T-cell (primary cell): ENCODE measurements at regions not wholly inside any gene's neighbourhood (a gene's known extent, or its start where the extent isn't known, plus 50 kb on each side); places are given as distances from the start of the nearest gene placed in this dataset.
A peak's percentile ranks its signal among the peaks of the same experiment; 100 is the strongest.
"Not testable (repeated sequence)": the region's sequence is repeated elsewhere in the genome, so short reads cannot be mapped to it uniquely, and the experiment has no call there.

Source experiments
- ATAC-seq, 4 experiments: fragments of 200-7000 bp in 3 of 4; fragments of 150-1000 bp in 1 of 4; cut with Tn5 transposase; replicated peaks in 1 of 4; 1 replicate in 3 of 4; 2 replicates in 1 of 4; pipeline ENCODE4 v1.10.0; 2021; ENCODE audit warnings: moderate library complexity in 3 of 4, mild to moderate bottlenecking in 2 of 4, moderate number of reproducible peaks in 1 of 4
- CTCF ChIA-PET, 2 donors: fragments of 300-600 bp; sonication (Branson Sonifier 250); formaldehyde crosslinking; loops; one replicate each; lab custom pipeline; 2022; ENCODE audit warnings: antibody characterized with exemption in 2 of 2; lab: Charles Lee
- POLR2A ChIA-PET, 2 donors: fragments of 300-600 bp; sonication (Branson Sonifier 250); formaldehyde crosslinking; loops; one replicate each; lab custom pipeline; 2022; ENCODE audit warnings: antibody characterized with exemption in 2 of 2; lab: Charles Lee
- DNase-seq, 35 experiments: peaks; one replicate each; pipeline versions ENCODE4 v3.0.0 to v3.0.0-alpha.2; 2013 to 2023
- H3K27ac ChIP-seq: one replicate; pipeline ENCODE4 v1.5.1; 2013; ENCODE audit warnings: low read length
- H3K27me3 ChIP-seq, 2 experiments: replicated peaks in 1 of 2; 1 replicate in 1 of 2; 2 replicates in 1 of 2; pipeline versions ENCODE4 v1.6.1 to v1.7.0; 2013; ENCODE audit warnings: low read length in 1 of 2, mixed read lengths in 1 of 2; ENCODE audit not compliant: control insufficient read depth in 2 of 2, insufficient read depth in 2 of 2; ENCODE audit errors: extremely low read depth in 1 of 2
- H3K36me3 ChIP-seq, 2 donors: 1 replicate in 1 of 2; 2 replicates in 1 of 2; pipeline versions ENCODE4 v1.6.1 to v1.7.0; 2013; ENCODE audit warnings: low read length in 1 of 2; ENCODE audit not compliant: control insufficient read depth in 2 of 2, insufficient read depth in 1 of 2; ENCODE audit errors: extremely low read depth in 1 of 2
- H3K4me1 ChIP-seq, 2 experiments: 1 replicate in 1 of 2; 2 replicates in 1 of 2; pipeline versions ENCODE4 v1.6.1 to v1.7.0; 2013; ENCODE audit warnings: low read length in 2 of 2, mixed read lengths in 1 of 2; ENCODE audit not compliant: insufficient read depth in 2 of 2, control insufficient read depth in 1 of 2; ENCODE audit errors: extremely low read depth in 1 of 2
- H3K4me3 ChIP-seq, 2 donors: 1 replicate in 1 of 2; 2 replicates in 1 of 2; pipeline versions ENCODE4 v1.5.1 to v1.7.0; 2013; ENCODE audit warnings: mild to moderate bottlenecking in 2 of 2, low read length in 1 of 2, moderate library complexity in 1 of 2; ENCODE audit not compliant: control insufficient read depth in 1 of 2; ENCODE audit errors: extremely low read depth in 1 of 2
- H3K9me3 ChIP-seq: 2 replicates; pipeline ENCODE4 v1.7.0; 2013
- H3K27ac Mint-ChIP-seq, 2 donors: one replicate each; pipeline ENCODE4 v1.8.0; 2020 to 2021; ENCODE audit warnings: mild to moderate bottlenecking in 2 of 2, mixed read lengths in 2 of 2
- H3K27me3 Mint-ChIP-seq, 2 donors: one replicate each; pipeline ENCODE4 v1.8.0; 2021 to 2022; ENCODE audit warnings: mixed read lengths in 2 of 2
- H3K36me3 Mint-ChIP-seq: one replicate; pipeline ENCODE4 v1.8.0; 2021; ENCODE audit warnings: mixed read lengths
- H3K4me1 Mint-ChIP-seq, 3 donors: one replicate each; pipeline ENCODE4 v1.8.0; 2020 to 2022; ENCODE audit warnings: mixed read lengths in 3 of 3, mild to moderate bottlenecking in 1 of 3
- H3K4me3 Mint-ChIP-seq, 3 donors: one replicate each; pipeline ENCODE4 v1.8.0; 2020 to 2022; ENCODE audit warnings: mild to moderate bottlenecking in 3 of 3, mixed read lengths in 3 of 3, moderate library complexity in 3 of 3
- H3K9me3 Mint-ChIP-seq, 3 donors: one replicate each; pipeline ENCODE4 v1.8.0; 2020 to 2022; ENCODE audit warnings: mixed read lengths in 3 of 3
- WGBS: methylation state at CpG from one replicate; pipeline ENCODE4 v1.1.5; 2013; ENCODE audit warnings: missing lambda C conversion rate; ENCODE audit not compliant: insufficient coverage; 5-methylcytosine and 5-hydroxymethylcytosine counted together

DNA sequence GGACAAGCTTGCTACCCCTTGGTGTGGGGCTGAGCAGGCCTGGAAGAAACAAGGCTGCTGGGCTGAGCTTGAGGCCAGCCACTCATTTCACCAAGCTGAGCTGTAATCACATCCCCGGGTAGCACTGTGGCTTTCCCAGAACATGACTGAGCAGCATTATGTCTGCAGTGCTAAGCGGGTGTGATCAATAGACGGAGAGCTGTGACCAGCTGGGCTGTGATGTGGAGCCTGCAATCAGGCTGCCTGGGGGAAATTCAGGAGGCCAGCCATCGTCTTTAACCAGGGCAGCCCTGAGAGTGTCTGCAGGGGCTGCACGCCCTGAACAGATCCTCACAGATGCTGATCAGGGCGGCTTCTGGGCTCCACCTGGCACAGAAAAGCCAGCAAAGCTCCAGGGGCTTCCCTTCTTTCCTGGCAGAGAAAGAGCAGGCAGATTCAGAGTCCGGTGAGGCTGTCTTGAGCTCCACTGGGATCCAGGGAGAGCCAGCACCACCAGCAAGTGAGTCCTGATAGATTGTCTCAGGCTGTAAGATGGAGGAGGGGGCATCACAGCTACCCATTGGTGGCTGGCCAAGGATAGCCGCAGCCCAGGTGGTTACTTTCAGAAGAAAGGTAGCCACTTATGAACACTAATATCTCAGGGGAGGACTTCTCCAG is 165.9 kb downstream of the NRN1 start:
- CTCF ChIA-PET, result no interaction called here
- POLR2A ChIA-PET, result no interaction called here

DNA sequence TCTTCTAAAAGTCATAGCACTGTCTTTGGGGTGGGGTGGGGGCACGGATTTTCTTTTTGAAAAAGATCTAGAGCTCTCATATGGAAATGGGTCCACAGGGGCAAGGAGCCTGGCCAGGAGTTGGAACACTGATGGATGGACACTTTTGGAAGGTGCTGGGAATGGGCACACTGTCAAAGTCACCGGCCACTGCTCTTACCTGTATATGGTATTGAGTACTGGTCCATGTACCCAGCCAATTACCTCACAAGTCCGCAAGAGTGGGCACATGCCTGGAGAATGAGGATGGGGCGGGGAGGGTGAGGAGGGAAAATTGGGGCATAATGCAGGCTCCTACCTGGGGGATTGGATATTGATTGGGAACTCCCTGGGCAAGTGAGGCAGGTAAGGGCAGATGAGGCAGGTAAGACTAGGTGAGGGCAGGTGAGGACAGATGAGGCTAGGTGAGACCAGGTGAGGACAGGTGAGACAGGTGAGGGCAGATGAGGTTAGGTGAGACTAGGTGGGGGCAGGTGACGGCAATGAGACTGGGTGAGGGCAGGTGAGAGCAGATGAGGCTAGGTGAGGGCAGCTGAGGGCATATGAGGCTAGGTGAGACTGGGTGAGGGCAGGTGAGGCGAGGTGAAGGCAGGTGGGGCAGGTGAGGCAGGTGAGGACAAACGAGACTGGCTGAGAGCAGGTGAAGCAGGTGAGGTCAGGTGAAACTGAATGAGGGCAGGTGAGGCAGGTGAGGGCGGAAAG is 167.9 kb downstream of the NRN1 start:
- no peak overlapping the region for H3K4me3 ChIP-seq
- H3K9me3 Mint-ChIP-seq, result peaks cover 0 to 4% (median 3%) of the 10 kb centered on the region in 3 donors
- peaks cover 0 to 2% of the 10 kb centered on the region in 2 experiments for H3K4me1 ChIP-seq
- ChIA-PET POLR2A (interaction anchor here in 1 of 2 donors (0.5 kb wide), 1 partner anchor 158 kb away, joined by 4 read pairs; no protein-coding TSS in a partner anchor), CTCF (no interaction called here)
- WGBS, result 82% methylated on average over 7 of the region's 8 CpGs
- H3K27me3 ChIP-seq, result peaks cover 0 to 19% of the 10 kb centered on the region in 2 experiments
- H3K27ac Mint-ChIP-seq, result no peak overlapping the region
- no peak overlapping the region for H3K27ac ChIP-seq
- DNase-seq, result no peak
- H3K27me3 Mint-ChIP-seq, result peaks cover 0 to 4% of the 10 kb centered on the region in 2 donors
- H3K4me3 Mint-ChIP-seq, result no peak overlapping the region
- H3K4me1 Mint-ChIP-seq, result peaks cover 3 to 11% (median 6%) of the 10 kb centered on the region in 3 donors
- no peak for ATAC-seq
- H3K9me3 ChIP-seq, result no peaks in the 10 kb centered on the region
- H3K36me3 Mint-ChIP-seq, result no peaks in the 10 kb centered on the region
- H3K36me3 ChIP-seq, result no peaks in the 10 kb centered on the region

More for the DNA sequence above, 165.9 kb downstream of the NRN1 start:
- H3K9me3 Mint-ChIP-seq, result peaks cover 0 to 7% (median 4%) of the 10 kb centered on the region in 3 donors
- ATAC-seq (no peak), DNase-seq (no peak)
- Histone ChIP-seq H3K9me3 (no peaks in the 10 kb centered on the region), H3K4me1 (no peaks in the 10 kb centered on the region), H3K27ac (no peak overlapping the region), H3K4me3 (no peak overlapping the region), H3K36me3 (no peaks in the 10 kb centered on the region), H3K27me3 (peaks cover 0 to 19% of the 10 kb centered on the region in 2 experiments)
- peaks cover 0 to 2% of the 10 kb centered on the region in 2 donors for H3K27me3 Mint-ChIP-seq
- H3K36me3 Mint-ChIP-seq, result no peaks in the 10 kb centered on the region
- H3K27ac Mint-ChIP-seq, result no peak overlapping the region
- no peak overlapping the region for H3K4me3 Mint-ChIP-seq
- H3K4me1 Mint-ChIP-seq, result no peaks in the 10 kb centered on the region
- WGBS, result 88% methylated on average over 7 of the region's 8 CpGs

DNA sequence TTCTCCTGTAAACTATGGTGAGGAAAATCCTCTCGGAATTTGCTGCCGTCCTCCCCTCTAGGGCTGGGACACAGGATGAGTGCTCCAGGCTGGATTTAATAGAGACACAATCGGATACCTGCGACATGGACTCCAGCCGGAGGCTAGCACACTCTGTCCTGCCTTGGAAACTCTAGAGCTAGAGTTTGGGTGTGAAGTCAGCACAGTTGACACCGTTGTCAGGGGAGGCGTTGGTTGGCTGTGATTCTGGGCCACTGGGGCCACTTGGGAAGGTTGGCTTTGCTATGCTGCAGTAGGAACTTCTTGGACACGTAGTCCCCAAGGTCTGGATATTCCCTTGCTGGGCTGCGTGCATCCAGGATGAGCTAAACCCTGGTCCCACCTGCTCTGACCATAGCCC is 169.4 kb downstream of the NRN1 start:
- Mint-ChIP-seq H3K27ac (no peak overlapping the region), H3K27me3 (peaks cover 0 to 2% of the 10 kb centered on the region in 2 donors), H3K36me3 (no peaks in the 10 kb centered on the region), H3K4me1 (peaks cover 12 to 26% (median 18%) of the 10 kb centered on the region in 3 donors), H3K4me3 (no peak overlapping the region), H3K9me3 (no peaks in the 10 kb centered on the region)
- H3K4me3 ChIP-seq, result no peak overlapping the region
- WGBS, result 90% methylated on average over 8 of the region's 9 CpGs
- H3K36me3 ChIP-seq, result no peaks in the 10 kb centered on the region
- DNase-seq (no peak), ATAC-seq (no peak)
- peaks cover 6 to 15% of the 10 kb centered on the region in 2 experiments for H3K4me1 ChIP-seq
- H3K27ac ChIP-seq, result no peak overlapping the region
- H3K9me3 ChIP-seq, result no peaks in the 10 kb centered on the region
- ChIA-PET POLR2A (no interaction called here), CTCF (no interaction called here)
- peaks cover 0 to 19% of the 10 kb centered on the region in 2 experiments for H3K27me3 ChIP-seq

DNA sequence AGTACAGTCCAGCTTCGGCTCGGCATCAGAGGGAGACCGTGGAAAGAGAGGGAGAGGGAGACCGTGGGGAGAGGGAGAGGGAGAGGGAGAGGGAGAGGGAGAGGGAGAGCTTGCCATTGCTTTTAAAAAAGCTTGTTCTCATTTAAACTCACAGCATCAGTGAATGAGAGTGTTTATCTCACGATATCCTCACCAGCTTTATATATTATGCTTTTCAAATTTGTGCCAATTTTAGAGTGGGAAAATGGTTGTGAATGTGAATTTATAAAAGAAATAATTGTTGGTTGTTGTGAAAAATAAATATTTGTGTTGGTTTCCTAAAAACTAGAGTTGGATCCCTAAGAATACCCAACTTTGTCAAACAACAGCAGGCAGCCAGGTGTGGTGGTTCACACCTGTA is 170.1 kb downstream of the NRN1 start:
- Histone ChIP-seq H3K27me3 (peaks cover 0 to 19% of the 10 kb centered on the region in 2 experiments), H3K4me1 (peaks cover 11 to 22% of the 10 kb centered on the region in 2 experiments)
- H3K9me3 Mint-ChIP-seq, POLR2A ChIA-PET, H3K9me3 ChIP-seq, H3K4me3 ChIP-seq, H3K27me3 Mint-ChIP-seq, DNase-seq, H3K4me3 Mint-ChIP-seq, H3K27ac Mint-ChIP-seq, H3K36me3 Mint-ChIP-seq, CTCF ChIA-PET, H3K36me3 ChIP-seq, ATAC-seq, H3K27ac ChIP-seq: not testable (repeated sequence)
- no CpG with 5 or more reads among the region's 5 CpGs for WGBS
- H3K4me1 Mint-ChIP-seq, result peaks cover 19 to 33% (median 25%) of the 10 kb centered on the region in 3 donors

DNA sequence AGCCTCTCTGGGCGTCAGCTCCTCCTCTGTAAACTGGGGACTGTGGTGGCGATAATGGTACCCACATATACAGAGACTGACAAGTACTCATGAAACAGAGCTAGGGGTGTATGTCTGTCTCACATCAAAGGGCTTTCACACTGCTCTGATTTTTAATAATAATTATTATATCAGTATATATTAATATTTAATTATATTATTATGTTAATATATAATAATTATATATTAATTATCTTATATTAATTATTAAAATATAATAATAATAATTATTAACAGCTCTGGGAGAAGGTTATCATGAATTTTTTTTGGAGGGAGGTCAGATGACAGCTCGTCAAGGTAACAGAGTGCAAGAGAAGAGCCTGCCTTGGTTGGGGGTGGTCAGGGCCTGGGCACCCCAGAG is 173.6 kb downstream of the NRN1 start:
- Mint-ChIP-seq H3K36me3 (no peaks in the 10 kb centered on the region), H3K27me3 (peaks cover 0 to 2% of the 10 kb centered on the region in 2 donors), H3K27ac (peak overlapping the region; percentile 94), H3K4me1 (peaks cover 49 to 63% (median 56%) of the 10 kb centered on the region in 3 donors), H3K9me3 (no peaks in the 10 kb centered on the region), H3K4me3 (peak overlapping the region in 1 of 3 donors; percentile 84)
- Histone ChIP-seq H3K4me3 (no peak overlapping the region), H3K4me1 (peaks cover 35 to 45% of the 10 kb centered on the region in 2 experiments), H3K27ac (peak overlapping the region; percentile 67), H3K36me3 (no peaks in the 10 kb centered on the region), H3K27me3 (peaks cover 0 to 3% of the 10 kb centered on the region in 2 experiments), H3K9me3 (no peaks in the 10 kb centered on the region)
- ATAC-seq, result no peak
- ChIA-PET CTCF (interaction anchor here in 1 of 2 donors (0.7 kb wide), 1 partner anchor 689 kb away, joined by 8 read pairs; no protein-coding TSS in a partner anchor), POLR2A (no interaction called here)
- WGBS, result 100% methylated on average over 1 of the region's 3 CpGs
- no peak for DNase-seq

DNA sequence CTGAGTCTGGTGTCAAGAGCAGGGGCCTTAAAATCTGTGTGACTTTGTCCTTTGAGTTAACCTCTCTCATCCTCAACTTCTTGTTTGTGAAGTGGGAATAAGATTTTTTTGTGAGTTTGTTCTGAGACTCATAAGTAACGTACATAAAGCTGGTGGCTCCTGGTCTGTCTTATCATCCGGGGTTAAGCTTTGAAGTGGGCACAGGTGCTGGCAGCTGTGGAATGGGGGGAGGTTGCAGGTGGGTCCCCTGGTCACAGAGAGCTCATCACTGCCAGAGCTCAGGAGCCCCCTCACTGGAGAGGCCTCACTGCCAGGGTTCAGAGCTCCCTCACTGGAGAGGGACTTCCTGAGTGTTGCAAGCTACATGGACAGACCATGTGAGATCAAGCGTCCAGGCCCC is 174.1 kb downstream of the NRN1 start:
- POLR2A ChIA-PET, result no interaction called here
- Histone ChIP-seq H3K9me3 (no peaks in the 10 kb centered on the region), H3K4me1 (peaks cover 35 to 45% of the 10 kb centered on the region in 2 experiments), H3K36me3 (no peaks in the 10 kb centered on the region), H3K27ac (peak overlapping the region; percentile 67), H3K4me3 (peak overlapping the region in 1 of 2 donors; percentile 17), H3K27me3 (no peaks in the 10 kb centered on the region)
- DNase-seq, result no peak
- WGBS, result 21% methylated on average over 2 of the region's 3 CpGs
- no peaks in the 10 kb centered on the region for H3K36me3 Mint-ChIP-seq
- peak overlapping the region in 1 of 3 donors; percentile 84 for H3K4me3 Mint-ChIP-seq
- ATAC-seq, result no peak
- no peaks in the 10 kb centered on the region for H3K9me3 Mint-ChIP-seq
- H3K27ac Mint-ChIP-seq, result peak overlapping the region; percentile 94
- peaks cover 49 to 63% (median 56%) of the 10 kb centered on the region in 3 donors for H3K4me1 Mint-ChIP-seq
- CTCF ChIA-PET, result no interaction called here
- H3K27me3 Mint-ChIP-seq, result peaks cover 0 to 2% of the 10 kb centered on the region in 2 donors
